Limb (tissue), 2 donors: ENCODE measurements at regions not wholly inside any gene's neighbourhood (a gene's known extent, or its start where the extent isn't known, plus 50 kb on each side); places are given as distances from the start of the nearest gene placed in this dataset.
"Not testable (repeated sequence)": the region's sequence is repeated elsewhere in the genome, so short reads cannot be mapped to it uniquely, and the experiment has no call there.

Experiments
- DNase-seq, 2 donors: peaks; one replicate each; pipeline ENCODE4 v3.0.0-alpha.2; 2016; ENCODE audit errors: extremely low spot score in 2 of 2

- DNase-seq = no peak
Measured at GRCh38 chr10:57202356-57202755, 841.3 kb upstream of the ZWINT start.

GRCh38 chr10:57188846-57189245 lies 827.8 kb upstream of the ZWINT start:
- DNase-seq = no peak

DNA sequence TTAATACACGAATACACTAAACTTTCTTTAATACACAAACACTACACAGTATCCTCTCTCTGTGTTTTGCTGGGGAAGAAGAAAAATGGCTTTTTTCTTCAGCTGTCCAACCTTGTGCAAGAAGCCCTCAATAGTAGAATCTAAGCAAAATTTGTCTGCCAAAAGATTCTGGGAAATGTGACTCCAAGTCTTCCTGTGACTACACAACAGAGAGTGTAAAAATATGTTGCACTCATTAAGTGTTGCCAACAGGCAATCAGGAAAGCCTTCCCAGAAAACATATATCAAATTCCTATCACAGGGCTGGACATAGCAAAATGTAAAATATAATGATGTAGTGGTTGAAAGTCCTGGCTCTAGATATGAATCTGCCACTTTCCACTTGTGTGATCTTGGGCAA lies 825.1 kb upstream of the ZWINT start:
- DNase-seq = no peak

DNA sequence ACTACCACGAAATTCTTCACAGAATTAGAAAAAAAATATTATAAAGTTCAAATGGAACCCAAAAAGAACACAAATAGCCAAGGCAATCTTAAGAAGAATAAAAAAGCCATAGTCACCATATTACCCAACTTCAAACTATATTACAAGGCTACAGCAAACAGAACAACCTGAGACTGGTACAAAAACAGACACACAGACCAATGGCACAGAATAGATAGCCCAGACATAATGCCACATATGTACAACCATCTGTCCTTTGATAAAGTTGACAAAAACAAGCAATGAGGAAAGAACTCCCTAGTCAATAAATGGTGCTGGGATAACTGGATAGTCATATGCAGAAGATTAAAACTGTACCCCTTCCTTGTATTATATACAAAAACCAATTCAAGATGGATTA lies 808.5 kb upstream of the ZWINT start:
- DNase-seq = no peak

GRCh38 chr10:57168611-57169240 lies 807.7 kb upstream of the ZWINT start:
- DNase-seq = peak in 1 of 2 donors; percentile 1

- DNase-seq = no peak
Measured at GRCh38 chr10:57165671-57166070, 804.6 kb upstream of the ZWINT start.

- DNase-seq = no peak
Measured at GRCh38 chr10:57162231-57162630, 801.2 kb upstream of the ZWINT start.

- DNase-seq = no peak
Measured at GRCh38 chr10:57161157-57161556, 800.1 kb upstream of the ZWINT start.

DNA sequence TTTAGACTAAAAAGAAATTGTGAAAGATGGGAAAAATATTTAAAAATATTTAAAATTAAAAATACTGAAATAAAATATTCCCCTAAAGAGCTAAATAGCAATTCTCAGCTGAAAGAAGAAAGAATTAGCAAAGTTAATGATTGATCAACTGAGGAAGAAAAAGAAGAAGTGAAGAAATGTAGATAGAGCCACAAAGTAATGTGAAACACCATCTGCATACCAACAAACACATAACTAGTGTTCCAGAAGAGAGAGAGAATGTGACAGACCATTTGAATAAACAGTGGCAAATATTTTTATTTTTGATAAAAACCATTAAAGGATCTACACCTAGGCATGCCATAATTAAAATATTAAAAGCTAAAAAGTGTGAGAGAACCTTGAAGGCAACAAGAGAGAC lies 784.5 kb upstream of the ZWINT start:
- DNase-seq = no peak

DNA sequence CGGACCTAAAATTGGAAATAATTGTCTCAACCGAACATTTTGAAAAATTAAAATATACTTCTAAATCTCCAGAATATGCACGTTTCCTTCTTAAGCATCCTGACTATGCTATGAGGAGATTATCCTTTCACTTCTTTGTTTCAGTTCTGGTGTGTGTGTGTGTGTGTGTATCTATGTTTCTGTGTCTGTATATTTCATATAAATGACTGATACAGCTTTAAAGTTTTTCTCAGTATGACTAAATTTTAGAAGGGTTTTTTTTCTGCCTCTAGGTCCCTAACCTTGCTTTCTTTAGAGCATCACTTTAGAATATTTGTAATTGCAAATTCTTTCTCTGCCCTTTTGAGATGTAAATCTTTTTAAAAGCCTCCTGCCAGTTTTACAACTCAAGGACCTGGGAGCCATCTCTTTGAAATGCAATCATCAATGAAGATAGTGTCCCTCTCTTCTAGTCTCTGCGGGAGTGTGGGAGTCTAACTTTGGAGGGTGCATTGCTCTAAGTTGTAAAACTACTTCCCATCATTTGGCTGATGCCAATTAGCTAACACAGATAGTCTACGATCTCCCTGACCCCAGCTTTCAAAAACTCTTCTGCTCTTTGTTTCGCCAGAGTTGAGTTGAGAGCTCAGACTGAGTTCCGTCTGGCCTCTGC lies 782.0 kb upstream of the ZWINT start:
- no peak for DNase-seq

- DNase-seq = no peak
Measured at GRCh38 chr10:57141708-57142107, 780.6 kb upstream of the ZWINT start.

- DNase-seq = no peak
Measured at GRCh38 chr10:57119684-57120083, 758.6 kb upstream of the ZWINT start.

DNA sequence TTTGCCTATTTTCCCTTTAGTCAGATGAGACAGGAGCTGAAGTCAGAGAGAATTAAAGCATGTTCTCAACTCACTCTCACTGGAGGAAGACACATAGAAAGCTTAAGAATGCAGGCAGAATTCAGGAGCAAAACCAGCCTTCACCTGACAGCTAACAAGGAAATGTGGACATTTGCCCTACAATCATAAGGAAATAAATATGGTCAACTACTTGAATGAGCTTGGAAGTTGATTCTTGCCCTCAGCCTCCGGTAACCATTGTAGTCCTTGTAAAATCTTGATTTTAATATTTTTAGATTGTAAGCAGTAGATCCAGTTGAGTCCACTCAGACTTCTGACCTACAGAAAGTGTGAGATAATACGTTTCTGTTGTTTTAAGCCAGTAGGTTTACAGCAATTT lies 752.5 kb upstream of the ZWINT start:
- DNase-seq = no peak

DNA sequence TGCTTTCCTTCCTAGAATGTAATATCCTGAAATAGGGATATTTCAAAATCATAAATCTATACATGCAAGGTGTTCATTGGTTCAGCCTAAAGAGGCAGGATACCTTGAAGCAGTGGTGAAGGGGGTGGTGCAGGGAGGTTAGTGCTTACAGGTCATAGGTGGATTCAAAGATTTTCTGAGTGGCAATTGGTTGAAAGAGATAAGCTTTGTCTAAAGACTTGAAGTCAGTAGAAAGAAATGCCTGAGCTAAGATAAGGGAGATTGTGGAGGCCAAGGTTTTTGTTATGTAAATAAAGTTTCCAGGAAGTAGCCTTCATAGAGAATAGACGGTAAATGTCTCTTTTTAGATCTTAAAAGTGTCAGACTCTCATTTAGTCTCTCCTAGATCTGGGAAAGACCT lies 741.2 kb upstream of the ZWINT start:
- DNase-seq = no peak

- no peak for DNase-seq
Measured at GRCh38 chr10:57098146-57098545, 737.1 kb upstream of the ZWINT start.

GRCh38 chr10:57096044-57096443 lies 735.0 kb upstream of the ZWINT start:
- no peak for DNase-seq

DNA sequence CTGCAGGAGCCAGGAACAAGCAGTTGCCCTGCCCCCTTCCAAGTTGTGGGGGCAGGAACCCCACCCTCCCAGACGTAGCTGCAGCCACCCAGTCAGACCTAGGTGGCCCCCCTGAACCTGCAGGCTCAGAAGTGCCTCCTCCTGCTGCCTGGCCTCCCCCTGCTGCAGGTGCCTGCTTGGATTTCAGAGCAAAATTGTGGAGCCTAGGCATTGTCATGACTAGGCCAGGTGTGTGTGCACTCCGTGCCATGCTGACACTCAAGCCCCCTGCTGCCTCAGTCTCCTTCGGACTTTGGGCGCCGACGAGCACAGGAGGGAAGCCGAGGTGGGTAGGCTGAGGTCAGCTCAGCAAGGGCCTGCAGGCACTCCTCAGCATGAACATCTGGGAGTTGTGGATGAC lies 733.9 kb upstream of the ZWINT start:
- DNase-seq = no peak

GRCh38 chr10:57094083-57094482 lies 733.0 kb upstream of the ZWINT start:
- DNase-seq = no peak

GRCh38 chr10:57053530-57053929 lies 692.5 kb upstream of the ZWINT start:
- no peak for DNase-seq

DNA sequence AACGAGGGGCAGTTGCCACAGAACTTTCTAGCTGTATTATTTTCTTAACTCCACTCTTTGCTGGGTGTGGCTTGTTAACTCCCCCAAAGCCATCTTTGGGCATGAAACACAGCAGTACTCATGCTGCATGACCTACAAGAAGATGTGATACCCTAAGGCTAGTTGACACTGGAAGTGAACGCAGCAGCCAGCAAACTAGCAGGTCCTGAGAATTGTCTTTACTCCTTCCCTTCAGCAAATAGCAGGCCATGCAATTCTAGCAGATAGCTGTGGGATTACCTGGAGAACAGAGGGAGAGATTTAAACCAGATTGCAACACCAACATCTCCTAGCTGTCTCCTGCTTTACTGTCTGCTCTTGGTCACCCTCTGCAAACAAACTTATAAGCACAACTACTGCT lies 688.0 kb upstream of the ZWINT start:
- DNase-seq = no peak

- no peak for DNase-seq
Measured at GRCh38 chr10:57038531-57038930, 677.5 kb upstream of the ZWINT start.

- DNase-seq = no peak
Measured at GRCh38 chr10:57035310-57035709, 674.3 kb upstream of the ZWINT start.

DNA sequence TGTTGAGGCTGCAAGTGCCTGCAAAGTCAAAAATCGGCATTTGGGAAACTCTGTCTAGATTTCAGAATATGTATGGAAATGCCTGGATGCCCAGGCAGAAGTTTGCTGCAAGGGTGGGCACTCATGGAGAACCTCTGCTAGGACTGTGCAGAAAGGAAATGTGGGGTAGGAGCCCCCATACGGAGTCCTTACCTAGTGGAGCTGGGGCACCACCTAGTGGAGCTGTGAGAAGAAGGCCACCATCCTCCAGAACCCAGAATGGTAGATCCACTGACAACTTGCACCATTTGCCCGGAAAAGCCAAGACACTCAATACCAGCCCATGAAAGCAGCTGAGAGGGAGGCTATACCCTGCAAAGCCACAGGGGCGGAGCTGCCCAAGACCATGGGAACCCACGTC lies 671.2 kb upstream of the ZWINT start:
- not testable (repeated sequence) for DNase-seq

- DNase-seq = no peak
Measured at GRCh38 chr10:57031346-57031745, 670.3 kb upstream of the ZWINT start.
